Esophagus squamous epithelium (tissue), 4 donors: ENCODE measurements at regions not wholly inside any gene's neighbourhood (a gene's known extent, or its start where the extent isn't known, plus 50 kb on each side); places are given as distances from the start of the nearest gene placed in this dataset.

ENCODE experiments used
- POLR2A ChIP-seq, 4 donors: fragments of 450-650 bp; IDR thresholded peaks; one replicate each; pipeline ENCODE4 v1.6.1; 2017; ENCODE audit warnings: antibody characterized with exemption in 4 of 4, mild to moderate bottlenecking in 4 of 4, moderate library complexity in 3 of 4
- TF ChIP-seq, protein P1 (sequence below), 6 experiments: fragments of 450-650 bp in 4 of 6; fragments of 200-600 bp in 2 of 6; sonication (generic) in 2 of 6; IDR thresholded peaks; one replicate each; pipeline ENCODE4 v1.5.1; 2016 to 2019; ENCODE audit warnings: antibody characterized with exemption in 6 of 6, mild to moderate bottlenecking in 4 of 6, moderate library complexity in 4 of 6

DNA sequence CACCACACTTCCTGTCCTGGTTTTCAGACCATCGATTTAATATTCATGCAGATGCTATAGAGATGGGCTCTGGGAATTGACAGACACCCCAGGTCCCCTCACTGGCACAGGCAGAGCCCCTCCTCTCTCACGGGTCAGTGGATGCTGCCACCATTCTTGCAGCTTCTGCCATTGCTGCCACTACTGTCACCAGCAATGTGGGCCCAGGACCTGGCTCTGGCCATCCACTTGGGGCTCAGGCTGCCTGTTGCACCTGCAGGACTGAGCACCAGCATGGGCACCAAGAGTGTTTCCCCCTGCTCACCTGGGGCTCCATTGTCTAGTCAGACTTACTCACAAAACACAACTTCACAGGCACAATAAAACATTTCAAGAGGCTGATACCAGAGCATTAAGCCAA, 479.0 kb upstream of the ZNF608 start:
- TF ChIP-seq, protein P1, sequence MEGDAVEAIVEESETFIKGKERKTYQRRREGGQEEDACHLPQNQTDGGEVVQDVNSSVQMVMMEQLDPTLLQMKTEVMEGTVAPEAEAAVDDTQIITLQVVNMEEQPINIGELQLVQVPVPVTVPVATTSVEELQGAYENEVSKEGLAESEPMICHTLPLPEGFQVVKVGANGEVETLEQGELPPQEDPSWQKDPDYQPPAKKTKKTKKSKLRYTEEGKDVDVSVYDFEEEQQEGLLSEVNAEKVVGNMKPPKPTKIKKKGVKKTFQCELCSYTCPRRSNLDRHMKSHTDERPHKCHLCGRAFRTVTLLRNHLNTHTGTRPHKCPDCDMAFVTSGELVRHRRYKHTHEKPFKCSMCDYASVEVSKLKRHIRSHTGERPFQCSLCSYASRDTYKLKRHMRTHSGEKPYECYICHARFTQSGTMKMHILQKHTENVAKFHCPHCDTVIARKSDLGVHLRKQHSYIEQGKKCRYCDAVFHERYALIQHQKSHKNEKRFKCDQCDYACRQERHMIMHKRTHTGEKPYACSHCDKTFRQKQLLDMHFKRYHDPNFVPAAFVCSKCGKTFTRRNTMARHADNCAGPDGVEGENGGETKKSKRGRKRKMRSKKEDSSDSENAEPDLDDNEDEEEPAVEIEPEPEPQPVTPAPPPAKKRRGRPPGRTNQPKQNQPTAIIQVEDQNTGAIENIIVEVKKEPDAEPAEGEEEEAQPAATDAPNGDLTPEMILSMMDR (IDR thresholded peaks at IDR 0.05), result no peak
- no peak for TF ChIP-seq POLR2A (IDR thresholded peaks at IDR 0.05)
